ENCODE measurements at regions not wholly inside any gene's neighbourhood (a gene's known extent, or its start where the extent isn't known, plus 50 kb on each side); places are given as distances from the start of the nearest gene placed in this dataset.
A peak's percentile ranks its signal among the peaks of the same experiment; 100 is the strongest.

DNA sequence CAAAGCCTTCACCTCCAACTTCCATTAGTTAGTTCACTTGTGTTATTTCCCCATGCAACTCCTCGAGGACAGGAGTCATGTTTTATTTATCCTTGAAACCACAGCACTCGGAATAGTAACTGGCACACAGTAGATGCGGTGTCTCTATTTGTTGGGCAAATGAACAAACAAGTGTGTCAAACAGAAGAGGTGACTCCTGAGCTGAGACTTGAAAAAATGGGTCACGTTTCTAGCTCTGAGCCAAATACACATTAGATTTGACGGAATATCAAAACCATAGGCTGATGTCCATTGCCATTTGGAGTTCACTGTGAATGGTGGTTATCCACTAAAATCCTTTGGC, 68.9 kb downstream of the C11orf91 start:
- Histone ChIP-seq H3K4me3 (ENCODE audit: low read length) (no peak overlapping the region), H3K27me3 (replicated peaks; ENCODE audit: control insufficient read depth, insufficient read depth, low read length) (no peaks in the 10 kb centered on the region), H3K9ac (ENCODE audit: low read length) (no peak overlapping the region), H3K36me3 (ENCODE audit: control insufficient read depth, insufficient read depth, low read length, severe bottlenecking) (no peaks in the 10 kb centered on the region), H3K4me1 (ENCODE audit: control insufficient read depth, insufficient read depth, low read length) (peaks cover 24% of the 10 kb centered on the region), H3K9me3 (ENCODE audit: control insufficient read depth, low read length) (no peaks in the 10 kb centered on the region)
- DNase-seq (ENCODE audit: low read depth) = no peak

DNA sequence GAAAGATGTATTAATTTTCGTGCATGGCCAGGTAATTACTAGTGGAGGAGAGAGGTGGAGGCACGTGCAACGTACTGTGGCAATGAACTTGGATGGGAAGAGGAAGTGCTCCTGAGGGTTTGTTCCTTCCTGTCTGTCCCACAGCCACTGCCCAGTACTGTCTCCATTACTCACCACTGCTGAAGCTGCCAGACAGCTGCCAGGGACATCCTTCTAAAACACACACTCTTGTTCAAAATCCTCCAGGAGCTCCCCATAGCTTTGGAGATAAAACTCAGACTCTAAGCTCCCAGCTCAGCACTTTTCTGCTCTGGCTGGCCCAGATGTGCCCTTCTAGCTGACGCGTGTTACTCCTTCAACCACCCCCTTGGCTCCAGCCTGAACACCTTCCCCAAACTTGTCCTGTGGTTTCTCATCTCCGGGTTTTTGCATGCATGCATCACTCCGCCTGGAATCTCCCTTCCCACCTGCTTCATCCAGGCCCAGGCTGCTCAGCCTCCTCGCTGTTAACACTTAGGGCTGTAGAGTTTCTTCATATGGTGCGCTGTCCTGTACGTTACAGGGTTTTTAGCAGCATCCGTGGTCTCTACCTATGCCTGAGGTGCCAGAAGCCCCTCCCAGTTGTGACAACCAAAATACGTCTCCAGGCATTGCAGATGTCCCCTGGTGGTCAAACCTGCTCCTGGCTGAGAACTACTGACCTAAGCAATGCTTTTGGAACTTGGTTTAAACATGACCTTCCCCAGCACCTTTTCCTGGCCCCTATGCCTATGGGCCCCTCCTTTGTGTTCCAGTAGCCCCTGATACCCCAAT, 69.5 kb downstream of the C11orf91 start:
- no peak for DNase-seq (ENCODE audit: low read depth)
- H3K9me3 ChIP-seq (ENCODE audit: control insufficient read depth, low read length) = no peaks in the 10 kb centered on the region
- no peaks in the 10 kb centered on the region for H3K27me3 ChIP-seq (replicated peaks; ENCODE audit: control insufficient read depth, insufficient read depth, low read length)
- no peaks in the 10 kb centered on the region for H3K36me3 ChIP-seq (ENCODE audit: control insufficient read depth, insufficient read depth, low read length, severe bottlenecking)
- H3K4me3 ChIP-seq (ENCODE audit: low read length) = no peak overlapping the region
- H3K9ac ChIP-seq (ENCODE audit: low read length) = no peak overlapping the region
- peaks cover 21% of the 10 kb centered on the region for H3K4me1 ChIP-seq (ENCODE audit: control insufficient read depth, insufficient read depth, low read length)

DNA sequence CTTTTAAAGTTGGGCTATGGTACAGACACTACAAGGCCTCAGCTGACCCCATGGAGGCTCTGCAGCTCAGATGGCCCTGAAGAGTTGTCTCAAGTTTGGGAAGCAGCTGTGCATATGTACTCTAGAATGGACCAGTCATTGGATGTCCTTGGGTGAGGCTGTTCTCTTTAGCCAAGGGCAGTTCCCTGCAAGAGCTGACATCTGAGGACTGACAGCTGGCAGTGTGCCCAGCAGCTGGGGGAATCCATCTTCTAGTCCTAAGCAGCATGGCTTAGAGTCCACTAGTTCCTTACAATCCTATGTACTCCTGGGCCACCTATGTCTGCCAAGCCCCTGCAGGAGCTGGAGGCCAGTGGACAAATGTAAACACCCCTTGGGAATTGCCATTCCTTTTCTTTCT, 76.5 kb downstream of the C11orf91 start:
- Histone ChIP-seq H3K9ac (ENCODE audit: low read length) (no peak overlapping the region), H3K27me3 (replicated peaks; ENCODE audit: control insufficient read depth, insufficient read depth, low read length) (no peaks in the 10 kb centered on the region), H3K4me3 (ENCODE audit: low read length) (no peak overlapping the region), H3K9me3 (ENCODE audit: control insufficient read depth, low read length) (no peaks in the 10 kb centered on the region), H3K36me3 (ENCODE audit: control insufficient read depth, insufficient read depth, low read length, severe bottlenecking) (no peaks in the 10 kb centered on the region), H3K4me1 (ENCODE audit: control insufficient read depth, insufficient read depth, low read length) (peaks cover 30% of the 10 kb centered on the region)
- no peak for DNase-seq (ENCODE audit: low read depth)

DNA sequence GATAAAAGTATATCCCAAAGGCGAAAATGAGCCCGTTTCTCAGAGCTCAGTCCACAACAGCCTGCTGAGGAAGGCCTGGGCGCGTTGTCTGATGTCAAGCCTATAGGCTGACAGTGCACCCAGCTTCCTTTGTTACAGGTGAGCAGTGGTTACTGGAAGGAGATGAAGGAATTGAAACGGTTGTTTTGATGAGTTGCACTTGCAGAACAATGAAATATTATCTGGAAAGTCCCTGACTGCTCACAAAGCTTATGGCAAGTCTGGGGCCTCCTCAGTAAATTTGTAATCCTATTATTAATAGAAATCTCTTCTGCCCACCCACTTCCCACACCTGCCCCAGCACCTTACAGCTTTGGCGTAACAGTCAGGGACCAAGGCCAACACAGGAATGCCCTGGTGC, 77.8 kb downstream of the C11orf91 start:
- H3K27me3 ChIP-seq (replicated peaks; ENCODE audit: control insufficient read depth, insufficient read depth, low read length) = no peaks in the 10 kb centered on the region
- H3K9ac ChIP-seq (ENCODE audit: low read length) = no peak overlapping the region
- DNase-seq (ENCODE audit: low read depth) = no peak
- H3K4me3 ChIP-seq (ENCODE audit: low read length) = no peak overlapping the region
- no peaks in the 10 kb centered on the region for H3K9me3 ChIP-seq (ENCODE audit: control insufficient read depth, low read length)
- no peaks in the 10 kb centered on the region for H3K36me3 ChIP-seq (ENCODE audit: control insufficient read depth, insufficient read depth, low read length, severe bottlenecking)
- peaks cover 30% of the 10 kb centered on the region for H3K4me1 ChIP-seq (ENCODE audit: control insufficient read depth, insufficient read depth, low read length)

DNA sequence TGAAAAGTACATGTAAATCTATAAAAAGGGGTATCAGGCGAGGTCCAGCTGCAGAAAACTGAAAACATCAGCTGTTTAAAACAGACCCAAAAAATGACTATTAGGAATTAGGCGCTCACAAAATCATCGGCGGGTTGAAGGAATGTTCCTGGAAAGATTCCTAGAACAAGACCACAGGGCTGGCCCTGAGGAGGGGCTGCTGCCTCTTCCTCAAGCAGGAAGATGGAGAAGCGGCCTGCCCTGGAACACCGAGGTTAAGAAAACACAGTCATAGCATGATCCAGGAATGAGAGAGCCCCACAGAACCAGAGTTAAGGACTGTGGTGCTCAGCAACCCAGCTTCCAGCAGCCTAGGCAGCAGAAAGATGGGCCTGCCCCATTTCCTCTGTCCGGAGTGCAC, 78.4 kb downstream of the C11orf91 start:
- Histone ChIP-seq H3K27me3 (replicated peaks; ENCODE audit: control insufficient read depth, insufficient read depth, low read length) (no peaks in the 10 kb centered on the region), H3K4me3 (ENCODE audit: low read length) (no peak overlapping the region), H3K4me1 (ENCODE audit: control insufficient read depth, insufficient read depth, low read length) (peaks cover 30% of the 10 kb centered on the region), H3K9ac (ENCODE audit: low read length) (no peak overlapping the region), H3K9me3 (ENCODE audit: control insufficient read depth, low read length) (no peaks in the 10 kb centered on the region), H3K36me3 (ENCODE audit: control insufficient read depth, insufficient read depth, low read length, severe bottlenecking) (no peaks in the 10 kb centered on the region)
- no peak for DNase-seq (ENCODE audit: low read depth)

DNA sequence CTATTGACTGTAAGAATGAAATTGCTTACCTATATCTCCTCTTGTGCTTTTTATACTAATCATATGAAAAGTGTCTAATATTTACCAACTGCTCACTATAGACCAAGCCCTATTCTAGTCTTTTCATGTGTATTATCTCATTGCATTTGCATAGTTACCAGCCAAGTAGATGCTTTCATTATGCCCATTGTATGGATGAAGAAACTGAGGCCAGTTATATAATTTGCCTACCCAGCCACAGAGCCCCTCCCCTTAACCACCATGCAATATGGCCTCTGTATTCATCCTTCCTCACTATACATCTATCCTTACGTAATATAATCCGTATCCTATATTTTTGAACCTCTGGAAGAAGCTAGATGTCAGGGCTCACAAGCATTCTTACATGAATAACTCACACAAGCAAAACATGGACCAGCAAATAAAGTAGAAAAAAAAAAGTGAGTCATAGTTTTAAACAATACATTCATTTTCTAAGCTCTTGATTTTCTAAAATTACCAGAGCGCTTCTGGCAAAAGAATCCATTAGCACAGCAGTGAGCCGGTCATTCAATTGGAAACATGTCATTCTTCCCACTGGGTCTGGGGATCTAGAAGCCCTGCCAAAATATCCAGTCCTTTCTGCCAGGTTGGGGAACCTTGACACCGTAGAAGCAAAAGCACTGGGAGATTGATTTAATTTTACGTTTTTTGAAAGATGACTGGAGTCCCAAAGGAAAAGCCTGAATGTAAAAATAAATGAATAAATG, 80.0 kb downstream of the C11orf91 start:
- no peaks in the 10 kb centered on the region for H3K9me3 ChIP-seq (ENCODE audit: control insufficient read depth, low read length)
- DNase-seq (ENCODE audit: low read depth) = peak; percentile 57
- no peaks in the 10 kb centered on the region for H3K27me3 ChIP-seq (replicated peaks; ENCODE audit: control insufficient read depth, insufficient read depth, low read length)
- H3K4me1 ChIP-seq (ENCODE audit: control insufficient read depth, insufficient read depth, low read length) = peaks cover 37% of the 10 kb centered on the region
- no peak overlapping the region for H3K9ac ChIP-seq (ENCODE audit: low read length)
- H3K36me3 ChIP-seq (ENCODE audit: control insufficient read depth, insufficient read depth, low read length, severe bottlenecking) = no peaks in the 10 kb centered on the region
- peak overlapping the region; percentile 8 for H3K4me3 ChIP-seq (ENCODE audit: low read length)

DNA sequence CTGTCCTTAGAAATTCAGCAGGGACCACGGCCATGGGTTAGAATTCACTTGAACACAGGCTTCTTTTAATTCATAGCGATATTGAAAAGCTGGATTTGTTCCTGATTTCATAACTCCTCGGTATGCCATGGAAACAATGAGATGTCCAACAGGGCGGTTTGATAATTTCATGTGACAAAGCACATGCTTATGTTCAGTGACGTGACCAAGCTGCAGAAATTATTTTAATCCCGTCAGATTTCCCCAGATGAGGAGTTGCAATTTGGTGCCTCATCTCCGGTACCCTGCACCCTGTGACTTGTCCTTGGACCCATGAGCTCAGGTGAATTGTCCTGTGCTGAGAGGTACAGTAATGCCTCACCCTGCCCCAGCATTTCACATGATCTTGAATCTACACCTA, 81.7 kb downstream of the C11orf91 start:
- no peaks in the 10 kb centered on the region for H3K36me3 ChIP-seq (ENCODE audit: control insufficient read depth, insufficient read depth, low read length, severe bottlenecking)
- H3K9me3 ChIP-seq (ENCODE audit: control insufficient read depth, low read length) = no peaks in the 10 kb centered on the region
- H3K4me1 ChIP-seq (ENCODE audit: control insufficient read depth, insufficient read depth, low read length) = peaks cover 42% of the 10 kb centered on the region
- H3K4me3 ChIP-seq (ENCODE audit: low read length) = no peak overlapping the region
- no peaks in the 10 kb centered on the region for H3K27me3 ChIP-seq (replicated peaks; ENCODE audit: control insufficient read depth, insufficient read depth, low read length)
- H3K9ac ChIP-seq (ENCODE audit: low read length) = no peak overlapping the region
- no peak for DNase-seq (ENCODE audit: low read depth)

DNA sequence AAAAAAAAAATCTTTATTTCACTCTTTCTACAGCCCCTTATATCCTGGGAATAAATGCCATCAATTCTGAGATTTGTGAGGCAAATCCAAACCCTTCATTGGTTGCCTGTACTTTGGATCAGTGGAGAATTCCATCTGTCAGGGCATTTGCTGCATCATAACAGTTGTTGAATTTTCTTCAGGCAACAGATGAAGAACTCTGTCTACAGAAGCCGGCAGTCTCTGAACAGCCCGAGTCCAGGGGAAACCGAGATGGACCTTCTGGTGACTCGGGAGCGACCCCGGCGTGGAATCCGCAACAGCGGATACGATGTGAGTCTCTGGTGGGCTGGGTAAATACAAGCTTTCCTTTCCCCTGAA, 82.3 kb downstream of the C11orf91 start:
- Histone ChIP-seq H3K27me3 (replicated peaks; ENCODE audit: control insufficient read depth, insufficient read depth, low read length) (no peaks in the 10 kb centered on the region), H3K9ac (ENCODE audit: low read length) (no peak overlapping the region), H3K4me3 (ENCODE audit: low read length) (no peak overlapping the region), H3K4me1 (ENCODE audit: control insufficient read depth, insufficient read depth, low read length) (peaks cover 45% of the 10 kb centered on the region), H3K9me3 (ENCODE audit: control insufficient read depth, low read length) (no peaks in the 10 kb centered on the region), H3K36me3 (ENCODE audit: control insufficient read depth, insufficient read depth, low read length, severe bottlenecking) (no peaks in the 10 kb centered on the region)
- DNase-seq (ENCODE audit: low read depth) = no peak

DNA sequence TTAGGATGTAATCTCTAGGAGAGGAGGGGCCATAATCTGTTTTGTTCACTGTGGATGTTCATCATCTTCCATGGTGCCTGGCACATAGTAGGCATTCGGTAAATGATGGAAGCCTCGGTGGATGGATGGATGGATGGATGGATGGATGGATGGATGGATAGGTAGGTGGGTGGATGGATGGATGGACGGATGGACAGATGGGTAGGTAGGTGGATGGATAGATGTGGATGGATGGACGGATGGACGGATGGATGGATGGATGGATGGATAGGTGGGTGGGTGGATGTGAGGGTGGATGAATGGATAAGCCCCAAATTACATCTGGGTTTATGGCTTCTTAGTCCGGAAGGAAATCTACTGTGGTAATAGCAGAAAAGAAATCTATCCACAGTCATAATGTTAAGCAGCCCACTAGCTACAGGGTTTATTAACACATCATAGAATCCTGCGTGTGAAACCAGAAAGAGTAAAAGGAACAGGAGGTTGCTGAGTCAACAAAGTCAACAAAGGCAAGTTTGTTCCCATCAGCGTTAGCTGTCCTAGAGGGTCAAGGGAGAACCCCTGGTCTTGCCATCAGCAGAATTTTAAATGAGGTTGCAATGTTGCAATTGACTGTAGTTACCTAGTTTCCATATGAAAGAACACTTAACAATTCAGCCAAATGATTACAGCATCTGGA, 82.8 kb downstream of the C11orf91 start:
- Histone ChIP-seq H3K4me1 (ENCODE audit: control insufficient read depth, insufficient read depth, low read length) (peaks cover 45% of the 10 kb centered on the region), H3K27me3 (replicated peaks; ENCODE audit: control insufficient read depth, insufficient read depth, low read length) (no peaks in the 10 kb centered on the region), H3K36me3 (ENCODE audit: control insufficient read depth, insufficient read depth, low read length, severe bottlenecking) (no peaks in the 10 kb centered on the region), H3K4me3 (ENCODE audit: low read length) (no peak overlapping the region), H3K9me3 (ENCODE audit: control insufficient read depth, low read length) (no peaks in the 10 kb centered on the region), H3K9ac (ENCODE audit: low read length) (no peak overlapping the region)
- DNase-seq (ENCODE audit: low read depth) = no peak

DNA sequence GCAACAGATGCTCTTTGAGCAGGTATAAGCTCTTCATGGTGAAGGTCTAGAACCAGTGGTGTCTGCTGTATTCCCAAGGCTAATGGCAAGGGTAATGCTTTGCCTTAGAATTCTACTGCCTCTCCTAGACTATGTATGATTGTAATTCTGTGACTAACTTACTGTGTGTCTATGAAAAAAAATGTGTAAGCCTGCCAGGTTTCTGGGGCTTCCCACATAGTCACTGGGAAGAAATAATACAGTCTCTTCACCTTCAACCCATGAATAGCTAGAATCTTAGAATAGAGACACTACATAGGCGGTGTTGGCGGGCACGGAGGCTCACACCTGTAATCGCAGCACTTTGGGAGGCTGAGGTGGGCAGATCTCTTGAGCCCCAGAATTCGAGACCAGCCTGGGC, 84.1 kb downstream of the C11orf91 start:
- Histone ChIP-seq H3K36me3 (ENCODE audit: control insufficient read depth, insufficient read depth, low read length, severe bottlenecking) (no peaks in the 10 kb centered on the region), H3K9ac (ENCODE audit: low read length) (no peak overlapping the region)

DNA sequence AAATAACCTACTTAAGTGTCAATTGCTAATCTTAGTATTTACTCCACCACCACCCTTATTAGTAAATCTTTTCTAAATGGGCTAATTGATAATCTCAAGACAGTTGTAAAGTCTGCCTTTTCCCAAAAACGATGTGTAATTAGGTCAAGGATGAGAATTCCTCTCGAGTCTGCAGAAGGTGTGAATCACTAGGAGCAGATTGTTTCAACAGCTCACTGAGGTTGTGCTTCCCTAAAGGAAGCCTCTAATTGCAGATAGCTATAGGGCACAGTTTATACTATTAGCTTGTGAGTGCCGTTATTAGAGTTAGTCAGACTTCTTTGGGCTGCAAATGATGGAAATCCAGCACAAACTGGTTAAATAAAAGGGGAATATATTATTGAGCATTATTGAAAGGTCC, 84.9 kb downstream of the C11orf91 start:
- Histone ChIP-seq H3K36me3 (ENCODE audit: control insufficient read depth, insufficient read depth, low read length, severe bottlenecking) (no peaks in the 10 kb centered on the region), H3K27me3 (replicated peaks; ENCODE audit: control insufficient read depth, insufficient read depth, low read length) (no peaks in the 10 kb centered on the region)
- DNase-seq (ENCODE audit: low read depth) = no peak

More for the DNA sequence above, 84.1 kb downstream of the C11orf91 start:
- H3K4me1 ChIP-seq (ENCODE audit: control insufficient read depth, insufficient read depth, low read length) = peaks cover 34% of the 10 kb centered on the region
- no peak overlapping the region for H3K4me3 ChIP-seq (ENCODE audit: low read length)
- no peak for DNase-seq (ENCODE audit: low read depth)
- no peaks in the 10 kb centered on the region for H3K27me3 ChIP-seq (replicated peaks; ENCODE audit: control insufficient read depth, insufficient read depth, low read length)
- H3K9me3 ChIP-seq (ENCODE audit: control insufficient read depth, low read length) = no peaks in the 10 kb centered on the region

More for the DNA sequence above, 84.9 kb downstream of the C11orf91 start:
- Histone ChIP-seq H3K4me3 (ENCODE audit: low read length) (no peak overlapping the region), H3K9me3 (ENCODE audit: control insufficient read depth, low read length) (no peaks in the 10 kb centered on the region), H3K4me1 (ENCODE audit: control insufficient read depth, insufficient read depth, low read length) (peaks cover 26% of the 10 kb centered on the region), H3K9ac (ENCODE audit: low read length) (no peak overlapping the region)

Data from adipocyte (in vitro differentiated cells).